ENCODE measurements at regions not wholly inside any gene's neighbourhood (a gene's known extent, or its start where the extent isn't known, plus 50 kb on each side); places are given as distances from the start of the nearest gene placed in this dataset.

- TF ChIP-seq, protein P1, sequence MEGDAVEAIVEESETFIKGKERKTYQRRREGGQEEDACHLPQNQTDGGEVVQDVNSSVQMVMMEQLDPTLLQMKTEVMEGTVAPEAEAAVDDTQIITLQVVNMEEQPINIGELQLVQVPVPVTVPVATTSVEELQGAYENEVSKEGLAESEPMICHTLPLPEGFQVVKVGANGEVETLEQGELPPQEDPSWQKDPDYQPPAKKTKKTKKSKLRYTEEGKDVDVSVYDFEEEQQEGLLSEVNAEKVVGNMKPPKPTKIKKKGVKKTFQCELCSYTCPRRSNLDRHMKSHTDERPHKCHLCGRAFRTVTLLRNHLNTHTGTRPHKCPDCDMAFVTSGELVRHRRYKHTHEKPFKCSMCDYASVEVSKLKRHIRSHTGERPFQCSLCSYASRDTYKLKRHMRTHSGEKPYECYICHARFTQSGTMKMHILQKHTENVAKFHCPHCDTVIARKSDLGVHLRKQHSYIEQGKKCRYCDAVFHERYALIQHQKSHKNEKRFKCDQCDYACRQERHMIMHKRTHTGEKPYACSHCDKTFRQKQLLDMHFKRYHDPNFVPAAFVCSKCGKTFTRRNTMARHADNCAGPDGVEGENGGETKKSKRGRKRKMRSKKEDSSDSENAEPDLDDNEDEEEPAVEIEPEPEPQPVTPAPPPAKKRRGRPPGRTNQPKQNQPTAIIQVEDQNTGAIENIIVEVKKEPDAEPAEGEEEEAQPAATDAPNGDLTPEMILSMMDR (IDR thresholded peaks at IDR 0.05): no peak
- no peak for TF ChIP-seq POLR2A (IDR thresholded peaks at IDR 0.05)
Measured at GRCh38 chr2:7165736-7166135, 248.5 kb downstream of the RNF144A start.

Data from heart left ventricle (tissue), 13 donors.